ENCODE measurements at regions not wholly inside any gene's neighbourhood (a gene's known extent, or its start where the extent isn't known, plus 50 kb on each side); places are given as distances from the start of the nearest gene placed in this dataset.

DNA sequence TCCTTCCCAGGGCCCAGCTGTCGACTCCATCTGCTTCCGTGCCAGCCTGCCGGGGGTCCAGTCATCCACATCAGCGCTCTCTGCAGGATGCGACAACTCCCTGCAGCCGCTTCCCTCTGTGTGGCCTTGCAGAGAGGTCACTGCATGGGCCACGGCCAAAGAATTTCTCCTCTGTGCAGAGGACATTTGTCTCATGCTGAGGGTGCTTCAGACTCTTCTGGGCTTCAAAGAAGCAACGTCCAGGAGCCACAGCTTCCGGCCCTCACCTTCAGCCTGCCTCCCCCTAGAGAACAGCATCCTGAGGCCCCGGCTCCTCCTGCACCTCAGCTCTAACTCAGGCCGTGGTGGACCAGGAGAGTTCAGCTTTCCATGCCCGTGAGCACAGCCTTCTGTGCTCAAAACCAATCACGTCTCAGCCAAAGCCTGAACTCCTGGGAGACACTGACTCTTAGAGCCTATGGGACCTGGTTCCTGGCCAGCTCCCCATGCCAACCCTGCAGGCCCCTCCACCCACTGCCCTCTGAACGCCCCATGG, 258.9 kb downstream of the BRD1 start:
- DNase-seq (peak; percentile 31), ATAC-seq (ENCODE audit: poor library complexity) (no peak)
- intact Hi-C loops (cut with DNase I), result no loop called here

DNA sequence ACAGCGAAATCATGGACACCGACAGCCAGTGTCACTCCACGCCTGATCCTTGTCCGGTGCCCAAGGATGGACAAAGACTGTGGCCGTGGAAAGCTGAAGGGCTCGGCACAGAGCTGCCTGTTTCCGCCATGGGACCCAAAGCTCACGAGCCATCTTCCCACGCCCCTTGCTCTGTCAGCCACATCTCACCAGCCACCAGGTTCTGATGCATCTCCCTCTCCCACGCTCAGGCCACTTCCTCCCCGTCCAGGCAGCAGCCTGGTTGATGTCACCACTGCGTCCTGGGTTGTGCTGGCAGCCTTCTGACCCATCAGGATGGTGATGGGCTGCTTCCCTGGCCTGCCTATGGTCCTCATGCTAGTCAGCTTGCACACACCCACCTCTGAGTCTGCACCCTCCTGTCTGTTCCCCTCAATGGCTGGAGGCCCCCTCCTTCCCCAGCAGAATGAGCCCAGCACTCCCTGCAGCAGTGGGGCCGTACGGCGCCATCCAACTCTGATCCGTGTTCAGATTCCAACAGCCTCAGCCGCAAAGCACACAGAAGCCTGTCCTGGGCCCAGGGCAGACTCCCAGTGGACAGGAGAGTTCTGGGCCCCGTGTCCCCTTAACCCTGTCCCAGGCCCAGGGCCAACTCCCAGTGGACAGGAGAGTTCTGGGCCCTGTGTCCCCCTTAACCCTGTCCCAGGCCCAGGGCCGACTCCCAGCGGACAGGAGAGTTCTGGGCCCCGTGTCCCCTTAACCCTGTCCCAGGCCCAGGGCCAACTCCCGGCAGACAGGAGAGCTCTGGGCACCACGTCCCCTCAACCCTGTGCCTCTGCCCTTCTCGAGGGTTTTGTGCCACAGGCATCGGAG, 259.5 kb downstream of the BRD1 start:
- intact Hi-C loops (cut with DNase I), result no loop called here
- ATAC-seq (ENCODE audit: poor library complexity) (no peak), DNase-seq (no peak)

DNA sequence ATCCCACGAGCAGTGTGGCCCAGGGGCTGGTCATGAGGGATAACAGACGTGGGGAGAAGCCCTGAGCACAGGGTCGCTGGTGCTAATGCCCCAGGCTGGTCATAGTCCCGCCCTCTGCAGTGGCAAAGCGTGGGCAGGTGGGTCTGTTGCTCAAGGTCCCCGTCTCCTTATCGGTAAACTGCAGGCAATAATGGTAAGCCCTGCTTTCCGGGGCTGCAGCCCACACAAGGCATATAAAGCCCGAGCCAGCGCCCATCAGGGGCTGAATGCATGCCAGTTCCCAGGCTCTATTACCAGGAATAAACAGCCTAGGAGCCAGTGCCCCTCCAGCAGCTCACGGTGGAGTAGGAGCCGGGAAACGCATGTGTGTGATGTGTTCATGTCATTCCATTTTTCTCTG, 261.0 kb downstream of the BRD1 start:
- no peak for ATAC-seq (ENCODE audit: poor library complexity)
- intact Hi-C loops (cut with DNase I), result no loop called here
- DNase-seq, result no peak

DNA sequence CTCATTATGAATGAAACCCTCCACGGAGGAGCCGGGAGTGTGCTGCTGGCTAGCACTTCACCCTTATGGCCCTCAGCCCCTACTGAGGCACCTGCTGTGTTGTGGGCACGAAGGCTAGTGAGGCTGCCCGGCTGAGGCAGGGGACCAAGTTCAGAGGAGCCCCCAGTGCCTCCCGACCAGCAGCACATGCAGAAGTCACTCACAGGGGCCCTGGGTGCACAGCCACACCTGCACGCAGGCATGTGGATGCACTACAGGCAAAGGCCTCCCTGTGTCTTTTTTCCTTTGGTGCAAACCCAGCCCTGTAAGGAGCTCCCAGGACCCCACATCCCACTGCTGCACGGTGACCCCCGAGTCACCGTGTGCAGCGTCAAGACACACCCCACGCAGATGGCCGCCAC, 261.5 kb downstream of the BRD1 start:
- intact Hi-C loops (cut with DNase I), result no loop called here
- ATAC-seq (ENCODE audit: poor library complexity) (no peak), DNase-seq (peak; percentile 11)

DNA sequence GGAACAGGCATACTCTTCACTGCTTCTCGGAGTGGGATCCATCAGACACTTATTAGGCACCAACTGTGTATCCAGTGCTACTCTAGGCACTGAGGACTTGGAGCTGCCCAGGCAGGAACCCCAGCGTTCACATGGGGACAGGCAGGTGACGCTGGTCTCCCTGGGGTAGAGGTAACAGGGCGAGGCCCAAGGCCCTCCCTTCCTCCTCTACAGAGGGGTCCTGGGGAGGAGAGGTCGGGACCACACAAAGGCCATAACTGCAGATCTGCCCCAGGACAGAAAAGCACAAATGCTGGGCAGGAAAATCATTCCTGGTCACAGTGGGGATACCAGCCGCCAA, 262.2 kb downstream of the BRD1 start:
- peak; percentile 17 for DNase-seq
- no peak for ATAC-seq (ENCODE audit: poor library complexity)
- intact Hi-C loops (cut with DNase I), result no loop called here

DNA sequence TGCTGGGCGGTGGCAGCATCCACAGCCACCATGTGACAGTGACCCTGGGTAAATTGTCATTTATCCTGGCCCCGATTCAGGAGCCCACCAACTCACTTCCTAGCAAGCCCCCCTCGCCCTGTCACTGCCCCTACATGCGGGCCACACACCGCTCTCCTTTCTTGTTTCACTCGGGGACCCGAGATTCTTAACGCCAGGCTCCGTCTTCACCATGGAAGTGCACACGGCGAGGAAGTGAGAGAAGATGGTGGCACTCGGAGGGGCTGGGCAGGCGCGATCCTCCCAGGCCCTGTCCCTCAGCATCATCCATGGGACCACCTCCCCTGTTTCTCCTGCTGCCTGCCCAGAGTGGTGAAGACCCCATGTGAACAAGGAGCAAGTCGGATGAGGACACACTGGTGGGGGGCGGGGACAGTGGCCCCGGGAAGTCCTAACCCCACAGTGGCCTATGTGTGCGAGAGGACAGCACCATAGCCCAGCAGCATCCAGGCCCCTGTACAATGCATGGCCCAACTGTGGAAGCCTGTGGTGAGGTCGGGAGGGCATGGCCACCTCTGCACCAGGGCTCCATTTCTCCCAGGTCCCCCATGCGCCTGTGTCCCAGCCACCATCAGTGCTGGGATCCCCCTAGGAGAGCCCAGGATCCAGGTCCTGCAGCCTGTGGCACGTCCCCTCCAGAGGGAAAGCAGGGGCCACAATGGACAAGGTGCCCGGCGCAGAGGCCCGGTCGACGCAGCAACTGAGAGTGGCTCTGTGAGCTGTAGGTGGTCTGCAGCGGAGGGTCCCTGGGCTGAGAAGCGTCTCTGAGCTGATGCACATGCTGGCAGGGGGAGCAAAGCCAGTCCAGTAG, 262.8 kb downstream of the BRD1 start:
- no peak for ATAC-seq (ENCODE audit: poor library complexity)
- DNase-seq, result peak; percentile 30
- intact Hi-C loops (cut with DNase I), result no loop called here

DNA sequence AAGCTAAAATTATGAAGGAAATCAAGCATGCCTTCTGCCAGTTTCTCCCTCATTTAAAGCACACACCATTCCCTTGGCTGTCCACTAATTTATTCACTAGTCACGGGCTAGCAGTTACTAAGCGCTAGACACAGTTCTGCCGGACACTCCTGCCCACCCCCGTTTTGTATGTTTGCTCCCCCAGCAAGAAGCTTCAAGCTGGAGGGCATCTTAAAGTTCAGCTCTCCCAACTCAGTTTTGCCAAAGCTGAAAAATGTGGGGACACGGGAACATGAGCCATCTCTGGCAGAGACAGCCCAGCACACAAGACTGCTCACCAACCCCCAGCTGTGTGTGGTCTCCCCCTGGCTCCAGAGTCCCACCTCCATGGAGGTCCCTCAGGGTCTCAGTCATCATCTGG, 263.6 kb downstream of the BRD1 start:
- DNase-seq (no peak), ATAC-seq (ENCODE audit: poor library complexity) (no peak)
- intact Hi-C loops (cut with DNase I), result no loop called here

DNA sequence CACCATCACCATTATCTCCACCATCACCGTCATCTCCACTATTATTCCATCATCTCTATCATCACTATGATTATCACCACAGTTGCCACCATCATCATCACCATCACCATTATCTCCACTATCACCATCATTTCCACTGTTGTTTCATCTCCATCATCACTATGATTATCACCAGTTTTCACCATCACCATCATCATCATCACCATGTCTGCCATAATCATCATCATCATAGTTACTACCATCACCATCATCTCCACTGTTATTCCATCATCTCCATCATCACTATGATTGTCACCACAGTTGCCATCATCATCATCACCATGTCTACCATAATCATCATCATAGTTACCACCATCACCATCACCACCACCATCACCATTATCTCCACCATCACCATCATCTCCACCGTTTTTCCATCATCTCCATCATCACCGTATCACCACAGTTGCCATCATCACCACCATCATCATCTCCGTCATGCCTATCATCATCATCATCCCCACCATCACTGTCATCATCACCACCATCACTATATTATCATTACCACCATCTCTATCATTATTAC, 264.9 kb downstream of the BRD1 start:
- ATAC-seq (ENCODE audit: poor library complexity), result no peak
- intact Hi-C loops (cut with DNase I), result no loop called here

DNA sequence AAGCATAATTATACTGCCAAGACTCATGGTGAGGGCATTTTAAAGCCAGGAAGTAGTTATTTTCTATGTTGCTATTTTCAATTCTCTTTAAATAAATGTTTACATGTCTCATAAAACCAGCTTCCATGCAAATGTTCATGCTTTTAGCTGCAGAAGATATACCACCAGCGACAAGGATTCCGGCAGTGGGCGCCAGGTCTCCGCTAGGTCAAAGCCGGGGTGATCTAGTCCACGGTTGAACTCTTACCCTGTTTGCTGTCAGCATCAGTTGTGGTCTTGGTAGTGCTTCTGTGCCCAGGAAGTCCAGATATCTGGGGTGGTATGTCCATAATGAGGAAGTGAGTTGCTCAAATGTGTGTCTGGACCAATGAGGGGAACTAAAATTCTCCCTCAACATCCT, 265.7 kb downstream of the BRD1 start:
- DNase-seq (no peak), ATAC-seq (ENCODE audit: poor library complexity) (no peak)
- intact Hi-C loops (cut with DNase I), result no loop called here

More for the DNA sequence above, 264.9 kb downstream of the BRD1 start:
- no peak for DNase-seq

DNA sequence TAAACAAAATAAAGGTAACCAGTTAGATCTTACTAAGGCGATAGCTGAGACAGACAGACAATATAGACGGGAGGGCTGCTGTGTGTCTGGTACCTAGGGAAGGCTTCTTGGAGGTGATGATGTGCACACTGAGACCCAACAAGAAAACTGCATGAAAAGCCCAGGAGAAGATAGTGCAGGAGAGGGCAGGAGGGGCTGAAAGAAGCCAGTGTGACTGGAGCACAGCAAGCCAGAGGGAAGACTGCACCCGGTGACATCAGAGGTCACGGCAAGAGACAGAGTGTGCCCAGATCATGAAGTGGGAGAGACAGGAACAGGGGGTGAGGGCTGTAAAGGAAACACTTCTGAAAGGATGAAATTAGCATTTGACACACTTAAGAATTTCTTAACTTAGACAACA, 266.3 kb downstream of the BRD1 start:
- intact Hi-C loops (cut with DNase I), result no loop called here
- DNase-seq, result no peak
- ATAC-seq (ENCODE audit: poor library complexity), result no peak

DNA sequence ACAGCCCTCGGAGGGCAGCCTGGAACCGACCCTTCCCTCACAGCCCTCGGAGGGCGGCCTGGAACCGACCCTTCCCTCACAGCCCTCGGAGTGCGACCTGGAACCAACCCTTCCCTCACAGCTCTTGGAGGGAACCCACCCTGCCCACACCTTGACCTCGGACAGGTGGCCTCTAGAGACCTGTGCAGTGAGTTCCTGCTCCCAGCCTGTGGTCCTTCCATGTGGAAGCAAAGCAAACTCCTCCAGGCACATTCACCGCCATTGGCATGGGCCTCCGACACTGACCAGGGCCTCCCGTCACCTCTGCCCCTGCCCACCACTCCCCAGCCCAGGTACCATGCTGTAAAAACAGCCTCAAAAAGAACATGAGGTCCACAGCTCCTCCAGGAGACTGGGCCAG, 272.1 kb downstream of the BRD1 start:
- no peak for ATAC-seq (ENCODE audit: poor library complexity)

DNA sequence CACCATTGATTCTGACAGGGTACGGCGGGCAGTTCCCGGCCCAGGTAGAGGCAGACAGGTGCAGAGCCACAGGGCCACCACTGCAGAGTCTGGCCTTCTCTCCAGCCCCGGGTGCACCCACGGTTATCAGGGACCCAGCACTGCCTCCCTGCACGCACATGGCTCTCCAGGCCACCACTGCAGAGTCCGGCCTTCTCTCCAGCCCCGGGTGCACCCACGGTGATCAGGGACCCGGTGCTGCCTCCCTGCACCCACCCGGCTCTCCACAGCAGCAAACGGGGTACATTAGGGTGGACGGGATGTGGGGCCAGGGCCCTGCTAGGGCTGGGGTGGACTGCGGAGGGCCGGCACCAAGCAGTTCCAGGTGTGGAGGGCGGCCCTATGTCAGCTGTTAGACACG, 272.9 kb downstream of the BRD1 start:
- DNase-seq (no peak), ATAC-seq (ENCODE audit: poor library complexity) (no peak)
- intact Hi-C loops (cut with DNase I), result no loop called here

More for the DNA sequence above, 272.1 kb downstream of the BRD1 start:
- no peak for DNase-seq
- intact Hi-C loops (cut with DNase I), result no loop called here

DNA sequence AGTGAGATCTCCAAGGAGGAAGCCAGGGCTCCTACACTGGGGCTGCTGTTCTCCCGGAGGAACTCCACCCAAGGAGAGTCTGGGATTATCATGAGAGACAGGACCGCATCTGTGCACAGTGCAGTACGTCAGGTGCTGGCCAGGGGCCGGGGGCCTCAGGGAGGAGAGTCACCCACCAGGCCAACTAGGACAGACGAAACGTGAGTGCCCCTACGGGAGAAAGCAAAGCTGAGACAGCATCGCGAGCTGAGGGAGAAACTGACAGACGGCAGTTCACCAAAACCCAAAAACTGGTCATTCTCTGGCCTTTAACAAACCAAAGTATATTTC, 273.4 kb downstream of the BRD1 start:
- DNase-seq (no peak), ATAC-seq (ENCODE audit: poor library complexity) (no peak)
- intact Hi-C loops (cut with DNase I), result no loop called here

DNA sequence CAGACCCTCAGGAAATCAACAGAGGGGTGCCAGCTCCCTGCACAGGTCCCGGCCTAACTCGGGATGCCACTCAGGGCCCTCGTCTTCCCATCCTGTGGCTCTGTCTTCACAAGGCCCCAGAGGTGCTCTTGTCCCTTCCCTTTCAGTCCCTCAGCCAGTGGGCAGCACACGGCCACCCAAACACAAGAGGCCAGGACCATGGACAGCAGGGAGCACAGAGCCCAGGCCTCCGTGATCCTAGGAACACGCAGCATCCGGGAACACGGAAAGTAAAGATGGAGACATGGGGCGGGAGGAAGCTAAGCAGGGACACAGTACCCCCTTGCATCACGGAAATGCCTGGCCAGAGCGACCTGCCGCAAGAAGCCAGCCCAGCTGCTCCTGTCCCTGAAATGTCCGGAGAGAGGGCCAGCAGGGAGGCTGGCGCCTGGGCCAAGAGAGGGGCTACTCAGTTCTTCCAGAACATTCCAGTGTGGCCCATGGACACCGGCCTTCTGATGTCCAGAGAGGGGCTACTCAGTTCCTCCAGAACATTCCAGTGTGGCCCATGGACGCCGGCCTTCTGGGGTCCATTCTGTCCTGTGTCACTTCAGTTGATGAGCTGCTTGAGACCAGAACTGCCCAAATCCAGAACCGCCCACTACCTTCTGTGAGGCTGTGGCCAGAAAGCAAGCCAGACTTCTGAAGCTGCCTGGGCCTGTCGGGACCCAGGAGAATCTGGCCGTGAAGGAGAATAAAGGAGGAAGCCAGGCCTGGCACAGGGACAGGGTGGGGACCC, 274.0 kb downstream of the BRD1 start:
- DNase-seq (peak; percentile 38), ATAC-seq (ENCODE audit: poor library complexity) (no peak)
- intact Hi-C loops (cut with DNase I), result no loop called here

DNA sequence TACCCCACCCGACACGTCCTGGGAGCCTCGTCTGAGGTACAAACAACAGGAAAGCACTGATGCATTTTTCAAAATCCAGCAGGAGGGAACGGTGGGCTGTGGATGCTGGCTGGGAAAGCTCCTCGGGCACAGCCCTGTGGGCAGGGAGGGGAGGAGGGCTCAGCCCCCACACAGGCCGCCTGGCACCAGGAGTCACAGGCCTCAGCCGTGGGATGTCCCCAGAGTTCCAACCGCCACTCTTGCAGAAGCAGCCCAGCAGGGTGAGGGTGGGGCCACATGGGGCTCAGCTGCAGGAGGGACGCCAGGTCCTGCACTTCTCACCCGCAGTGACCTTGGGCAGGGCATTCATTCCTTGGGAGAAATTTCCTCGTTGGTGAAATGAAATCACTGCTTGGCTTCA, 274.6 kb downstream of the BRD1 start:
- ATAC-seq (ENCODE audit: poor library complexity) (no peak), DNase-seq (peak; percentile 33)
- intact Hi-C loops (cut with DNase I), result no loop called here

DNA sequence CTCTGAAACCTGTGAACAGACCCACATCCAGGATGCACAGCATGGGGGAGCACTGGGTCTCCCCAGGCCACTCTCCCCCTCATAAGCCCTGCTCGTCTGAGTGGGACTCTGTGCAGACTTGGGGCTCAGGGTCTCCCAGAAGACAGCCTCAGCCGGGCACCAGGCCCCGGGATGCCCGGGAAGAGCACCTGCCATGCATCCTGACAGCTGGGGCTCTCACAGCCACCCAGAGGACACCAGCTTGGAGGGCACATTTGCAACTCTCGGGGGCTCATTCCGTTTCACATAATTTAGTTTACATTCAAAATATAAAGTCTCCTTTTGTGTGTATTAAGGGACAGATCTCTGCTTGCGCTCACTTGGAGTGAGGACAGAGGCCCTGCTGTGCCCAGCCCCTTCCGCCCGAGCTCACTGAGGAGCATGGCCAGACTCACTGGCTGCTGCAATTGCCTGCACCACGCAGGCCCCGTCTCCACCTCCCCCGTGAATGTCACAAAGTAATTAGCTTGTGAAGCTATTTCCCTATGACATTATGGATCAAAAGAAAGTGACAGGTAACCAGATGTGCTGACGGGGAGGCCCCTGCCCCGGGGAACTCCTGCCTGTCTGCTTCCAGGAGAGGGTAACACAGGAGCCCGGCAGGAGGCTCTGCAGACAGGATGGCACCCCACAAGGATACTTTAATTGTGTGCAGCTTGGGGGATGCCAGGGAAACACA, 275.6 kb downstream of the BRD1 start:
- ATAC-seq (ENCODE audit: poor library complexity) (no peak), DNase-seq (peak; percentile 25)
- intact Hi-C loops (cut with DNase I), result no loop called here

DNA sequence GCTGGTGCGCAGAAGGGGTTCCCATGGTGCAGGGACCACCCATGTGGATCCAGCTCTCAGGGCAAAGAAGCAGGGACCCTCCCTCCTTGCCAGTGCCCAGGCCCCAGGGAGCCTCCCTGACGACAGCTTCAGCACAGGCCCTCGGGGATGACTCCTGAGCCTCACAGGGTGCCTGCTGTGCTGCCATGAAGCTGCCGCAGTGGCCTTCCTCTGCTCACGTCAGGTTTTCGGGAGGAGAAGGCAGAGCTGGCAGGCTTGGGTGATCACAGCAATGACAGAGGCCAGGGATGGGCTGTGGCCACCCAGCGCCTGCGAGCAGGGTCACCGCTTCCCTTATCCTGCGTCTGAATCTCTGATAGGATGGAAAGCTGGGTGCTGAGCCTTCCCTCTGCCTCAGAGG, 276.2 kb downstream of the BRD1 start:
- DNase-seq (peak; percentile 22), ATAC-seq (ENCODE audit: poor library complexity) (no peak)
- intact Hi-C loops (cut with DNase I), result no loop called here

DNA sequence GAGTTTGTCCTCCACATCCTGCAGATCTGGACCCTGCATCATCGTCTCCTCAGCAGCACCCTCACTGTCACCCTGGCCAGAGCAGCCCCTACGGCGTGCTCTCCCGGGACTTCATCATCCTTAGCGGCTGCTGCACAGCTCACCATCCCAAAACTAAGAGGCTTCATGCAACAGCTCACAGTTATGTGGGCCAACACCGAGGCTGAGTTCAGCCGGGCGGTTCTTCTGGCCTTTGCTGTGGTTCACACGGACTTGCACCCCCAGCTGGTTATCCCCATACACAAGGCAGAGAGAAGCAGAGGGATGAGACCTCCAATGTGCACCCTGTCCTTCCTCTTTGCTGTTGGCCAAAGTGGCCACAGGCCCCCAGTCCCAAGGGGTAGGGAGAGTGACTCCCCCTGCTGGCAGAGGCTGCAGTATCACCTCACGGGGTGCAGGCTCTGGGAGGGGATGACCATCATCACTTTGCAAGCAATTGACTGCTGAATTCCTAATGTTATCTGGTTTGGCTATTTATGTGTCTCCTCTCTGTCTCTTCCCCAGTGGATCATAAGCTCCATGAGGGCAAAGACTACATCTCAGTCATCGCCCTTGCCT, 276.8 kb downstream of the BRD1 start:
- intact Hi-C loops (cut with DNase I), result no loop called here
- no peak for DNase-seq
- no peak for ATAC-seq (ENCODE audit: poor library complexity)
